MG63 (cell line): ENCODE measurements at regions not wholly inside any gene's neighbourhood (a gene's known extent, or its start where the extent isn't known, plus 50 kb on each side); places are given as distances from the start of the nearest gene placed in this dataset.

Experiments
- DNase-seq: peaks from one replicate; pipeline ENCODE4 v3.0.0-alpha.2; 2020
- H3K27me3 ChIP-seq: fragments of 250-450 bp; sonication (Bioruptor Pico); 2 replicates; pipeline ENCODE4 v1.5.1; 2020; ENCODE audit warnings: mild to moderate bottlenecking, moderate library complexity
- H3K36me3 ChIP-seq: fragments of 250-450 bp; sonication (Bioruptor Pico); 2 replicates; pipeline ENCODE4 v1.5.1; 2020; ENCODE audit warnings: mild to moderate bottlenecking, moderate library complexity
- H3K4me3 ChIP-seq: fragments of 250-450 bp; sonication (Bioruptor Pico); 2 replicates; pipeline ENCODE4 v1.5.1; 2020; ENCODE audit warnings: mild to moderate bottlenecking, moderate library complexity
- H3K9me3 ChIP-seq: fragments of 250-450 bp; sonication (Bioruptor Pico); 2 replicates; pipeline ENCODE4 v1.5.1; 2020; ENCODE audit warnings: mild to moderate bottlenecking, moderate library complexity

DNA sequence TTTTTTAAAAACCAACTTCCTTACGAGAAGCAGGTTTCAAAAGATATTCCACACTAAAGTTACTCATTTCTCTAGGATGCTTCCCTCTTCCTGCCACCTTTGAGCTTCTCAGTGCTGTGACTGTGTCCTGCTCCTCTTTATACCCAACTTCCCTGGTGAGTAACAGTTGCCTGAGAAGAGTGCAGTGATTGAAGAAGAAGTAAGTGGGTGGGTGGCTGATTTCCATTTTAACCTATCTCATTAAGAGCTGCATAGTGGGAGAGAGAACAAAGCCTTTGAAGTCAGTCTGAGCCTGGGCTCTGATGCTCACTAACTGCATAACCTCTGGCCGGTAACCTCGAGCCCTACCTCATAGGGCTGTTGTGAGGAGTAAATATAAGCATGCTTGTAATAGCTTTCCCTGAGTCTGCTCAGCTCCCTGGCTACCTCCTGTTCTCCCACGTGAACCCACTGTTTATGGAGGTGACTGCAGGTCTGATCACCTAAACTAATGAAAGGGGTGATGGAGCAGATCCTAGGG, 977.3 kb downstream of the UQCRFS1 start:
- Histone ChIP-seq H3K4me3 (no peak overlapping the region), H3K9me3 (no peaks in the 10 kb centered on the region), H3K36me3 (no peaks in the 10 kb centered on the region), H3K27me3 (no peaks in the 10 kb centered on the region)
- DNase-seq: no peak

- no peak for DNase-seq
- Histone ChIP-seq H3K4me3 (no peak overlapping the region), H3K36me3 (no peaks in the 10 kb centered on the region), H3K27me3 (no peaks in the 10 kb centered on the region), H3K9me3 (no peaks in the 10 kb centered on the region)
These were observed 978.3 kb downstream of the UQCRFS1 start for GRCh38 chr19:28234637-28235036.

GRCh38 chr19:28228854-28229253, 984.1 kb downstream of the UQCRFS1 start:
- Histone ChIP-seq H3K36me3 (no peaks in the 10 kb centered on the region), H3K9me3 (no peaks in the 10 kb centered on the region), H3K27me3 (no peaks in the 10 kb centered on the region; the same call in 1 of the 2 replicates), H3K4me3 (no peak overlapping the region)
- no peak for DNase-seq

- H3K9me3 ChIP-seq: no peaks in the 10 kb centered on the region
- H3K27me3 ChIP-seq: no peaks in the 10 kb centered on the region; the same call in 1 of the 2 replicates
- no peaks in the 10 kb centered on the region for H3K36me3 ChIP-seq
- no peak for DNase-seq
- no peak overlapping the region for H3K4me3 ChIP-seq
These were observed 988.5 kb downstream of the UQCRFS1 start for GRCh38 chr19:28224441-28224840.

- Histone ChIP-seq H3K9me3 (no peaks in the 10 kb centered on the region), H3K36me3 (no peaks in the 10 kb centered on the region), H3K4me3 (no peak overlapping the region), H3K27me3 (no peaks in the 10 kb centered on the region; the same call in 1 of the 2 replicates)
- no peak for DNase-seq
These were observed 991.2 kb downstream of the UQCRFS1 start for GRCh38 chr19:28221736-28222135.

DNA sequence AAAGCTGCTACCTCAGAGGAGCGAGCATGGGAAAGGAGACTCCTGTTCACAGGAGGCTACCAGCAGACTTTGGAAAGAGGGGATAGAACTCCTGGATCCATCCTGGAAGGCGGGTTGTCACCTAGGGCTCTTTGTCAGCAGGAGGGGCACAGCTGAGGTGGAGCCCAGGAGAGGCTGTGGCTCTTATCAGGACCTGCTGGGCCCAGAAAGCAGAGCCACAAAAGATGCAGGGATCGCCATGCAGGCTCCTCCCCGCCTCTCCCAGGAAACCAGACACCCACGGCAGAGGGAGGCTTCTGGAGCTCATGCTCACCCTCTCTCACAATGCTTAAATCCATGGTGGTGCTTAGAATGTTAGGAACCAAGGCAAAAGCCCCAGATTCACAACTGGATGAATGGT, 994.2 kb downstream of the UQCRFS1 start:
- H3K9me3 ChIP-seq: no peaks in the 10 kb centered on the region
- DNase-seq: no peak
- no peaks in the 10 kb centered on the region for H3K27me3 ChIP-seq
- no peaks in the 10 kb centered on the region for H3K36me3 ChIP-seq
- no peak overlapping the region for H3K4me3 ChIP-seq

DNA sequence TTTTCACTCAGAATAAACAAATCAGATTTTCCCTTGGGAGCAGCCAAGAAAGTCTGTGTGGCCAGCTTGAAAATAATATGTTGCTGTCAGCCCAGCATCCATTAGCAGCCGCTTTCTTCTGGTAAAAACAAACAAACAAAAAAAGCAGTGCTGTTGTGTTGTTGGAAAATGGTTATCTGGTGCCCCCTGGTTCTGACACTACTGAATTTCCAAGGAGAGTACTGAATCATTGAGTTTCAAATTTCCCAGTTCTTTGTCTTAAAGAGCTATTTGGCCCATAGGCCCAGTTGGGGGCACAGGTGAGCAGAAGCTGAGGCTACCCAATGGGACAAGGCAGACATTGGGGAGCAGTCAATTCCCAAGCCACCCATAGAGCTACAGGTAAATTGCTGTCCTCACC, 995.9 kb downstream of the UQCRFS1 start:
- no peak for DNase-seq
- H3K4me3 ChIP-seq: no peak overlapping the region
- no peaks in the 10 kb centered on the region for H3K27me3 ChIP-seq
- H3K9me3 ChIP-seq: no peaks in the 10 kb centered on the region
- no peaks in the 10 kb centered on the region for H3K36me3 ChIP-seq

DNA sequence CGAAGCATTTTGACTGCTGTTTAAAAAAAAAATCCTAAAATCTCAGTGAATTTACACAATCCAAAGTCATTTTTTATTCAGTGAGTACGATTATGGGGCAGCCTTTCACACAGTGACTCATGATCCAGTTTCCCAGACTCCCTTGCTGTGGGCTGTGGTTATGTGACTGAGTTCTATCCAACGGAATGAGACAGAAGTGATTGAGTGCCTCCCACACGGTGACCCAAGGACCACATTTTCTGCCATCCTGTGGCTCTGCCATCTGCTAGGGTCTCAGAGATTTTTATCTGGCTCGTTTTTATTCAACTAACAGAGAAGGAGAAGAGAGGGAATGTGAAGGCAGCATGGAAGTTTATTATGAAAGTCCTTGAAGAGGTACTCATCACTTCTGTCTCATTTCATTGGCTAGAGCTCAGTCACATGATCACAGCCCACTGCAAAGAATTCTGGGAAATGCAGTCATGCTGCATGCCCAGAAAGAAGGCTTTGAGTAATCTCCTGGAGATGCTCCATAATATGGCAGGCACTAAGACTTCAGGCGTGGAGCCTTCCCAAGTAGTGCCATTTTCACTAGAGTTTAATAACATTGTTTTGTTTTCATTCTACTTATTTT, 999.4 kb downstream of the UQCRFS1 start:
- Histone ChIP-seq H3K4me3 (peak overlapping the region; percentile 31), H3K27me3 (no peaks in the 10 kb centered on the region), H3K9me3 (no peaks in the 10 kb centered on the region), H3K36me3 (no peaks in the 10 kb centered on the region)
- peak; percentile 51 for DNase-seq

GRCh38 chr19:28210886-28211285, 1002.1 kb downstream of the UQCRFS1 start:
- DNase-seq: no peak
- Histone ChIP-seq H3K36me3 (no peaks in the 10 kb centered on the region), H3K9me3 (no peaks in the 10 kb centered on the region), H3K4me3 (no peak overlapping the region), H3K27me3 (no peaks in the 10 kb centered on the region)

GRCh38 chr19:28208745-28209144, 1004.2 kb downstream of the UQCRFS1 start:
- Histone ChIP-seq H3K4me3 (no peak overlapping the region), H3K9me3 (no peaks in the 10 kb centered on the region), H3K36me3 (no peaks in the 10 kb centered on the region), H3K27me3 (no peaks in the 10 kb centered on the region)
- DNase-seq: no peak

GRCh38 chr19:28207244-28207643, 1005.7 kb downstream of the UQCRFS1 start:
- H3K36me3 ChIP-seq: no peaks in the 10 kb centered on the region
- H3K27me3 ChIP-seq: no peaks in the 10 kb centered on the region
- DNase-seq: no peak

GRCh38 chr19:28201462-28201943, 1011.4 kb downstream of the UQCRFS1 start:
- H3K36me3 ChIP-seq: no peaks in the 10 kb centered on the region
- H3K9me3 ChIP-seq: no peaks in the 10 kb centered on the region
- no peaks in the 10 kb centered on the region for H3K27me3 ChIP-seq
- DNase-seq: no peak
- H3K4me3 ChIP-seq: no peak overlapping the region

More at GRCh38 chr19:28207244-28207643, 1005.7 kb downstream of the UQCRFS1 start:
- H3K4me3 ChIP-seq: no peak overlapping the region
- no peaks in the 10 kb centered on the region for H3K9me3 ChIP-seq

DNA sequence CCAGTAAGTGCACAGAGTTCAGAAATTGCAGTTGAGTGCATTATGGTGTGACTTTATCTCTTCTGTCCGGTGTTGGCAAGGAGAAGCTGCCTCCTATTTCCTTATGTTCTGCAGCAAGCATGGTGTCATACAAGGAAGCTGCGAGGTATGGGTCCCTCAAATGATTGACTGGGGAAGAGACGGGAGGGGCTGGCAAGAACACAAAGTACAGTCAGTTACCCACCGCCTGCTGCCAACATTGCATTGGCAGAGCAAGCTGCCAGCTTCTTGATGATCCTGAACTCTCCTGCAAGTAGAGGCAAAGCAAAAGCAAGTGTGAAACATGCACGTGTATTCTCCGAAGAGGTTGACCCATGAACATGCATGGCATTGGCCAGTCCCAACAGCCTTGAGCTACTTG, 1013.6 kb downstream of the UQCRFS1 start:
- DNase-seq: peak; percentile 8
- H3K4me3 ChIP-seq: no peak overlapping the region
- H3K9me3 ChIP-seq: no peaks in the 10 kb centered on the region
- H3K36me3 ChIP-seq: no peaks in the 10 kb centered on the region
- H3K27me3 ChIP-seq: no peaks in the 10 kb centered on the region

DNA sequence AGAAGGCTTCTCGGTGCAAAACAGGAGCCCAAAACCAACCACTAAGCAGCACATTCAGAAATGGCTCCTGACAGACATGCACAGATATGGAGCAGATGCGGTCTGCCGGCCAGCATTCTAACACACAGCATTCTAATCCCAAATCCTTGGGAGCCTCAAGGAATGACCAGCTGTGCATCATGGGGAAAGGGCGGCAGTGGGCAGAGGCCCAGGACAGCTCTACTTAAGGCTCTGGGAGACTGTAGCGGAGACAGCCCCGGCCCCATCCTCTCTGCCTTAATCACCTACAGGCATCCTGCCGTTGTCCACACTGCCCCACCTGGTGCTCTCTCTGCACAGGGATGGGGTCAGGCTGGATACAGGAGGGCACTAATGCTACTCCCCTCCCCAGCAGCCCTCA, 1016.0 kb downstream of the UQCRFS1 start:
- no peaks in the 10 kb centered on the region for H3K27me3 ChIP-seq
- DNase-seq: no peak
- no peaks in the 10 kb centered on the region for H3K9me3 ChIP-seq
- H3K4me3 ChIP-seq: no peak overlapping the region
- H3K36me3 ChIP-seq: no peaks in the 10 kb centered on the region

DNA sequence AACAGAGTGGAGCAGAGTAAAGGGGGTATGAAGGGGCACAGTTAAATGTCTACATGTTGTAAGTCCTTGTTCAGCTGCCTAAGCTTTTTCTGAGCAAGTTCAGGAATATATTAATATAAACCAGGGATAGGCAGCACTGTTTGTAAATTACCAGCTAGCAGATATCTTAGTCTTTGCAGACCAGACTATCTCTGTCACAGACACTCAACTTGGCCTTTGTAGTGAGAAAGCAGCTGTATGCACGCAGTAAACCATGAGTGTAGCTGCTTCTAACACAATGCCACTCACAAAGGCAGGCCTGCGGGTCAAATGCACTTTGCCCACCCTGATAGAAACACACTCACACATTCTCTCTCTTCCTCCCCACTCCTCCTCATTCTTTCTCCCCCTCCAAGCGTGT, 1016.9 kb downstream of the UQCRFS1 start:
- no peaks in the 10 kb centered on the region for H3K9me3 ChIP-seq
- H3K27me3 ChIP-seq: no peaks in the 10 kb centered on the region
- H3K4me3 ChIP-seq: no peak overlapping the region
- DNase-seq: no peak
- H3K36me3 ChIP-seq: no peaks in the 10 kb centered on the region

DNA sequence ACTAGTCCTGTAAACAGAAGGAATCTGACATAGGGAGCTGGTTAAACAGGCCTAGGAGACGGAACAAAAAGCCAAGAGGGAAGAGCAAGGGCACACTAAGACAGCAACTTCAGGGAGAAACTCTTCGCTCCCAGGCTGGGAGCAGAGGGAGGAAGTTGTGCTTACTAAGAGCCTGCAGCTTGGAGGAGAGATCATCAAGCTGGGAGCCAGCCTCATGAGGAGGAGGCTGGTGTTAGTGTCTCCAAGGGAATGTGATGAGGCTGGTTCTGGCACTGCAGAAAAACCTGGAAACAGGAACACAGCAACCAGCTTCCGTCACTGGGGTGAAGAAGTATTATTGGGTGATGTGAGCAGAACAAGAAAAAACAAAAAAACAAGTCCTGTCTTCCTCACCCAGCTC, 1027.3 kb downstream of the UQCRFS1 start:
- Histone ChIP-seq H3K4me3 (no peak overlapping the region), H3K36me3 (no peaks in the 10 kb centered on the region), H3K27me3 (no peaks in the 10 kb centered on the region; the same call in 1 of the 2 replicates), H3K9me3 (no peaks in the 10 kb centered on the region)
- no peak for DNase-seq

GRCh38 chr19:28184997-28185396, 1028.0 kb downstream of the UQCRFS1 start:
- no peaks in the 10 kb centered on the region; the same call in 1 of the 2 replicates for H3K27me3 ChIP-seq
- DNase-seq: peak; percentile 65
- no peak overlapping the region for H3K4me3 ChIP-seq
- no peaks in the 10 kb centered on the region for H3K9me3 ChIP-seq
- H3K36me3 ChIP-seq: no peaks in the 10 kb centered on the region

GRCh38 chr19:28176193-28176592, 1036.8 kb downstream of the UQCRFS1 start:
- no peaks in the 10 kb centered on the region for H3K9me3 ChIP-seq
- no peaks in the 10 kb centered on the region for H3K36me3 ChIP-seq
- DNase-seq: no peak
- H3K4me3 ChIP-seq: no peak overlapping the region
- H3K27me3 ChIP-seq: no peaks in the 10 kb centered on the region
